HepG2 (cell line): ENCODE measurements at regions not wholly inside any gene's neighbourhood (a gene's known extent, or its start where the extent isn't known, plus 50 kb on each side); places are given as distances from the start of the nearest gene placed in this dataset.

Experiments
- CREB1 ChIP-seq, 2 experiments: fragments of 450-650 bp in 1 of 2; IDR thresholded peaks; 2 replicates each; pipeline ENCODE4 v1.6.1; 2016 to 2017; ENCODE audit warnings: control low read depth in 1 of 2, mild to moderate bottlenecking in 1 of 2, missing compliant biosample characterization in 1 of 2, missing genetic modification characterization in 1 of 2
- EZH2 ChIP-seq: conservative IDR thresholded peaks from 2 replicates; pipeline ENCODE4 v1.6.1; 2012; ENCODE audit warnings: mild to moderate bottlenecking, low read depth, low read length, moderate library complexity
- MYC ChIP-seq: sonication (generic); formaldehyde crosslinking; IDR thresholded peaks from 2 replicates; pipeline ENCODE4 v1.9.0; 2021; ENCODE audit warnings: missing genetic modification reagents, borderline replicate concordance
- PRPF4 ChIP-seq: fragments of 200-400 bp; formaldehyde crosslinking; IDR thresholded peaks from 2 replicates; pipeline ENCODE4 v1.6.1; 2016; ENCODE audit warnings: low read length, low read depth; ENCODE audit not compliant: poor library complexity, severe bottlenecking
- SMC3 ChIP-seq: IDR thresholded peaks from 2 replicates; pipeline ENCODE4 v1.6.1; 2011; ENCODE audit warnings: low read length, improper control_type of control experiment
- YY1 ChIP-seq: IDR thresholded peaks from 2 replicates; pipeline ENCODE4 v1.6.1; 2011; ENCODE audit warnings: low read length, low read depth, moderate library complexity, mild to moderate bottlenecking; ENCODE audit not compliant: insufficient read depth, insufficient replicate concordance
- ZFX ChIP-seq: sonication (generic); formaldehyde crosslinking; IDR thresholded peaks from 2 replicates; pipeline ENCODE4 v1.4.0; 2020; ENCODE audit warnings: mild to moderate bottlenecking, low read depth, missing genetic modification reagents, moderate library complexity
- ZKSCAN1 ChIP-seq: fragments of 150-350 bp; IDR thresholded peaks from 2 replicates; pipeline ENCODE4 v1.6.1; 2014; ENCODE audit warnings: low read length
- ZNF557 ChIP-seq: sonication (generic); formaldehyde crosslinking; IDR thresholded peaks from 2 replicates; pipeline ENCODE4 v1.4.0; 2020; ENCODE audit warnings: missing genetic modification reagents
- ZNF773 ChIP-seq: sonication (generic); formaldehyde crosslinking; IDR thresholded peaks from 2 replicates; pipeline ENCODE4 v1.4.0; 2020; ENCODE audit warnings: missing genetic modification reagents, borderline replicate concordance
- TF ChIP-seq, protein P1 (sequence below): sonication (generic); formaldehyde crosslinking; IDR thresholded peaks from 2 replicates; pipeline ENCODE4 v1.5.0; 2020; ENCODE audit warnings: mild to moderate bottlenecking, missing genetic modification reagents, moderate library complexity
- TF ChIP-seq, protein P2 (sequence below): sonication (generic); formaldehyde crosslinking; IDR thresholded peaks from 2 replicates; pipeline ENCODE4 v1.4.0; 2020; ENCODE audit warnings: missing genetic modification reagents; ENCODE audit errors: not compliant biosample characterization

DNA sequence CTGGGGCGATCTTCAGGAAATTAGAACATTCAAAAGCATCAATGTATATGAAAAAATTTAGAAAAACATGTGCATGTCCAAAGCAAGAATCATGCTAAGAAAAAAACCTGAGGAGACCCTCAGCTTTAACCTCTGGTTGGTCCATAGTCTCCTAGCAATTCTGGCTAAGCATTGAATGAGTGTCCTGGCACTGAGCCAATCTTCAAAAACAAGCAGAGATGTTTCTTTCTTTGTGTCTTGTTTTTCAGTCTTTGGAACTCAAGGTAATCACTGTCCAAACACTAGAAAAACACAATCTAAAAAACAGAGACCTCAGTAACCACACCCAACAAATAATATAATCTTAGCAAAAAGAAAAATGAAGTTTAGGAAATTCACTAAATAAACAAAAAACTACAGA lies 205.4 kb upstream of the CARD18 start:
- TF ChIP-seq ZFX (CRISPR knock-in tag) (no peak), ZKSCAN1 (no peak), CREB1 (IDR thresholded peaks at IDR 0.05) (no peak), CREB1 (CRISPR knock-in tag; IDR thresholded peaks at IDR 0.05) (no peak), ZNF773 (no peak), YY1 (no peak), MYC (CRISPR knock-in tag) (no peak), SMC3 (no peak), ZNF557 (CRISPR knock-in tag) (no peak), PRPF4 (no peak), EZH2 (no peak)
- TF ChIP-seq, protein P1, sequence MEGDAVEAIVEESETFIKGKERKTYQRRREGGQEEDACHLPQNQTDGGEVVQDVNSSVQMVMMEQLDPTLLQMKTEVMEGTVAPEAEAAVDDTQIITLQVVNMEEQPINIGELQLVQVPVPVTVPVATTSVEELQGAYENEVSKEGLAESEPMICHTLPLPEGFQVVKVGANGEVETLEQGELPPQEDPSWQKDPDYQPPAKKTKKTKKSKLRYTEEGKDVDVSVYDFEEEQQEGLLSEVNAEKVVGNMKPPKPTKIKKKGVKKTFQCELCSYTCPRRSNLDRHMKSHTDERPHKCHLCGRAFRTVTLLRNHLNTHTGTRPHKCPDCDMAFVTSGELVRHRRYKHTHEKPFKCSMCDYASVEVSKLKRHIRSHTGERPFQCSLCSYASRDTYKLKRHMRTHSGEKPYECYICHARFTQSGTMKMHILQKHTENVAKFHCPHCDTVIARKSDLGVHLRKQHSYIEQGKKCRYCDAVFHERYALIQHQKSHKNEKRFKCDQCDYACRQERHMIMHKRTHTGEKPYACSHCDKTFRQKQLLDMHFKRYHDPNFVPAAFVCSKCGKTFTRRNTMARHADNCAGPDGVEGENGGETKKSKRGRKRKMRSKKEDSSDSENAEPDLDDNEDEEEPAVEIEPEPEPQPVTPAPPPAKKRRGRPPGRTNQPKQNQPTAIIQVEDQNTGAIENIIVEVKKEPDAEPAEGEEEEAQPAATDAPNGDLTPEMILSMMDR (CRISPR knock-in tag): no peak
- TF ChIP-seq, protein P2, sequence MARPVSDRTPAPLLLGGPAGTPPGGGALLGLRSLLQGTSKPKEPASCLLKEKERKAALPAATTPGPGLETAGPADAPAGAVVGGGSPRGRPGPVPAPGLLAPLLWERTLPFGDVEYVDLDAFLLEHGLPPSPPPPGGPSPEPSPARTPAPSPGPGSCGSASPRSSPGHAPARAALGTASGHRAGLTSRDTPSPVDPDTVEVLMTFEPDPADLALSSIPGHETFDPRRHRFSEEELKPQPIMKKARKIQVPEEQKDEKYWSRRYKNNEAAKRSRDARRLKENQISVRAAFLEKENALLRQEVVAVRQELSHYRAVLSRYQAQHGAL (CRISPR knock-in tag): no peak
